ENCODE measurements at regions not wholly inside any gene's neighbourhood (a gene's known extent, or its start where the extent isn't known, plus 50 kb on each side); places are given as distances from the start of the nearest gene placed in this dataset.
"Not testable (repeated sequence)": the region's sequence is repeated elsewhere in the genome, so short reads cannot be mapped to it uniquely, and the experiment has no call there.

DNA sequence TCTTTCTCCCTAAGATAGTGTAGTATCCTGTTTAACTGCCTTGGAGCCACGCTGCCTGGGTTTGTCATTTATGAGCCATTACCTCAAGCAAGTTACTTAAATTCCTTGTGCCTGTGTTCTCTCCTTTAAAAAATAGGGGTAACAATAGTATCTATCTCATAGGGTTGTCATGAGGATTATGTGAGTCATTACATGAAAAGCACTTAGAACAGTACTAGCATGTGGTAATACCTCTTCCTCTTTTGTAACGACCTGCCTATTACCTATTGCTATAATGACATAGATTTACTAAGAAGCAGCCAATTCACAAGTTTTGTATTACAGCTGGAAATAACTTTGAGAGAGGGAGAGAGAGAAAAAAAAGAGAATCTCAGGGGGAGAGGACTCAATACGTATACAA lies 834.7 kb downstream of the RAPGEF2 start:
- DNase-seq (no peak), ATAC-seq (no peak)
- intact Hi-C loops (cut with DNase I, micrococcal nuclease) = no loop called here

DNA sequence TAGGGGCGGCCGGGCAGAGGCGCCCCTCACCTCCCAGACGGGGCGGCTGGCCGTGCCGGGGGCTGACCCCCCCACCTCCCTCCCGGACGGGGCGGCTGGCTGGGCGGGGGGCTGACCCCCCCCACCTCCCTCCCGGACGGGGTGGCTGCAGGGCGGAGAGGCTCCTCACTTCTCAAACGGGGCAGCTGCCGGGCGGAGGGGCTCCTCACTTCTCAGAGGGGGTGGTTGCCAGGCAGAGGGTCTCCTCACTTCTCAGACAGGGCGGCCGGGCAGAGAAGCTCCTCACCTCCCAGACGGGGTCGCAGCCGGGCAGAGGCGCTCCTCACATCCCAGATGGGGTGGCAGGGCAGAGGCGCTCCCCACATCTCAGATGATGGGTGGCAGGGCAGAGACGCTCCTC lies 836.8 kb downstream of the RAPGEF2 start:
- intact Hi-C loops (cut with DNase I, micrococcal nuclease); DNase-seq; ATAC-seq: not testable (repeated sequence)

DNA sequence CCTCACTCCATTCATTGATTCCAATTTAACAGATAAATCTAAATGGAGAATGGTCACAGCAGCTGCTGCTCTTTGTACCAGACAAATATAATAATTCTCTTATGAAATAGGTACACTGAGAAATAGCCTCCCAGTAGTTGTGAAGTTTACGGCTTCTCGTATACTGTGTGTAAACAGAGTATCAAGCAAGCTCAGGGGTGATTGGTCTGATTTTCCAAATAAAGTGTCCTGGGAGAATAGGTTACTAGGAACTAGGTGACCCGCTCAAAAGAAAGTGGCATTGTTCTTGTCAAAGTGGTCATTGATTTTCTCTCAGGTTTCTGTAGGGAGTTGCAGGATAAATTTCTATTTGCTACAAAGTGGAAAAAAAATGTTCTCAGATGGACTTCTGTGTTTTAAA lies 838.2 kb downstream of the RAPGEF2 start:
- ATAC-seq (peak; percentile 37), DNase-seq (no peak)
- intact Hi-C loops (cut with DNase I, micrococcal nuclease) = no loop called here

DNA sequence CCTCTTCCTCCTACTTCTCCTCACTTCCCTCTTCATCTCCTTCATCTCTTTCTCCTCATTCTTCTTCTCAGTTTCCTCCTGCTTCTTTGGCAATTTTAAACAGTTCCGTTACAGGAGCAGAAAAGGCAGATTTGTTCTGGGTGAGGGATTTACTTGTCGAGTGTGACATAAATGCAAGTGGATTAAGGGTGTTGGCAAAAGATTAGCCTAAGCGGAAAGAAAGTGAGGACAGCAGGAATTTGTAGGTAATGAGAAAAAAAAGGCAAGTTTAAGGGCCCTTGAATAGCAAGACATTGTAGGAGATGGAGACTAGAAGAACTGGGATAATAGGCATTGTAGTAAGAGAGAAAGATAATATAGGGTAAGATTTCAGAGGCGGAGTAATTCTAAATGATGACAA lies 841.6 kb downstream of the RAPGEF2 start:
- intact Hi-C loops (cut with DNase I, micrococcal nuclease) = no loop called here

DNA sequence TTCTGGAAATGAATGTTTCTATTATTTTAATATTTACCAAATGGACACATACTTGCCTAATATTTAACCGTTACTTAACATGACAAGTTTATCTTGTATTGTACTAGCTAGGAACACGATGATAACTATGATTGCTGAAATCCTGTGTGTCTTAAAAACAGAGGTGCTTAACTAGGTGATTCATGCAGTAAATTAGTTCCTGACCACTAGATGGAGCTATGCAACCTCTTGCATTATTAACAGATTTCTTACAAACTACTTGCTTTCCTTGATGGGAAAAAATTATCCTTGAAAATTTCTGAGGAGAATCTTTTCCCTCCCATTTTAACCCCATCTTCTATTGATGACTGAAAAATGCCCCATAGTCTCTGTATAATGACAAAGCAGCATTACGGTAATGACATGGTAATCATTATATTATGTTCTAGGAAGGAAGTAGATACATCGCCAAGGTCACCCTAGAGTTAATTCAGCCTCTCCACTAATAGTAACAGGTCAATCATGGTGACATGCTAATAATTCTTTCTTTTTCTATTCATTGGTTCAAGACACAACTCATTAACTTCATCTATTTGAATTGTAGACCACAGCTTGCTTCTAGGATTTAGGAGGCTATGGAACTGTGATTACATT lies 844.2 kb downstream of the RAPGEF2 start:
- DNase-seq (no peak), ATAC-seq (peak; percentile 48)

More for the DNA sequence above, 841.6 kb downstream of the RAPGEF2 start:
- DNase-seq (no peak), ATAC-seq (no peak)

DNA sequence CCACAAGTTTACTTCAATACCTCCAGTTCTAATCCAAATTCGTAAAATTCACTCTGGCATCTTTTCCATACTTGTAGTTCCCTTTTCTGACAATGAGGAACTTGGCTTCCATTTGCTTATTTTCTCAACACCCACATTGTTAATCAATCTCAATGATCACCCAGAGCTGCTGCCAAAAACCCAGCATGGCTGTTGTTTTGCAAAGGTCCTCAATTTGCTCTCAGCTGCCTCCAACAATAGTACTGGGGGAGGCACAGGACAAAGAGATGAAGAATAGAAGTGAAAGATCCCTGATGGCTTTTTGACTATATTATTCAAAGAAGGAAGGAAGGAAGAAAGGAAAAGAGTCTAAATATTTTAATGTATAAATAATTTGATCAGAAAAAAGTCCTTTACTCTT lies 847.8 kb downstream of the RAPGEF2 start:
- intact Hi-C loops (cut with DNase I, micrococcal nuclease) = no loop called here
- no peak for ATAC-seq
- no peak for DNase-seq

More for the DNA sequence above, 844.2 kb downstream of the RAPGEF2 start:
- intact Hi-C loops (cut with DNase I, micrococcal nuclease) = no loop called here

- intact Hi-C loops (cut with DNase I, micrococcal nuclease) = no loop called here
- ATAC-seq (no peak), DNase-seq (no peak)
Measured at GRCh38 chr4:159966746-159967145, 863.9 kb downstream of the RAPGEF2 start.

GRCh38 chr4:159976871-159977482 lies 874.1 kb downstream of the RAPGEF2 start:
- intact Hi-C loops (cut with DNase I, micrococcal nuclease) = not testable (repeated sequence)
- peak in 1 of 2 donors; percentile 7 for DNase-seq
- peak; percentile 64 for ATAC-seq

- no peak for DNase-seq
- intact Hi-C loops (cut with DNase I, micrococcal nuclease) = no loop called here
- ATAC-seq = peak; percentile 90
Measured at GRCh38 chr4:159977907-159978617, 875.2 kb downstream of the RAPGEF2 start.

GRCh38 chr4:159979351-159979750 lies 876.5 kb downstream of the RAPGEF2 start:
- ATAC-seq = no peak
- intact Hi-C loops (cut with DNase I, micrococcal nuclease) = no loop called here

DNA sequence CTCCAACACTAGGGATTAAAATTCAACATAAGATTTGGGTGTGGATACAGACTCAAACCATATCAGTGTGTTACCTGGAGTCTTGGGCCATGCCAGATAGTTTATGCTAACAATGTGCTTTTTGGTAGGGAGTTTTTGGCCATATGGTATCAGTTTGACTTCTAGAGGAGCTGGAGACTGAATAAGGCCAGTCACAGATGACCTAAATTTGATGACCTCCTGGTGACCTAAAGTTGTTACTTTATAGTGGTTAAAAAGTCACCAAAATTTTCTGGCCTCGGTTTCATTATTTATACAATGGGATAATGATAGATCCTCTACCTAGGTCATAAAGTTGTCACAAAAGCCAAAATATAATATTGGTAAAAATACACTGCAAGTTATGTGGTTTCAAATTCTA lies 877.1 kb downstream of the RAPGEF2 start:
- DNase-seq = no peak
- intact Hi-C loops (cut with DNase I, micrococcal nuclease) = no loop called here
- no peak for ATAC-seq

More at GRCh38 chr4:159979351-159979750, 876.5 kb downstream of the RAPGEF2 start:
- no peak for DNase-seq

DNA sequence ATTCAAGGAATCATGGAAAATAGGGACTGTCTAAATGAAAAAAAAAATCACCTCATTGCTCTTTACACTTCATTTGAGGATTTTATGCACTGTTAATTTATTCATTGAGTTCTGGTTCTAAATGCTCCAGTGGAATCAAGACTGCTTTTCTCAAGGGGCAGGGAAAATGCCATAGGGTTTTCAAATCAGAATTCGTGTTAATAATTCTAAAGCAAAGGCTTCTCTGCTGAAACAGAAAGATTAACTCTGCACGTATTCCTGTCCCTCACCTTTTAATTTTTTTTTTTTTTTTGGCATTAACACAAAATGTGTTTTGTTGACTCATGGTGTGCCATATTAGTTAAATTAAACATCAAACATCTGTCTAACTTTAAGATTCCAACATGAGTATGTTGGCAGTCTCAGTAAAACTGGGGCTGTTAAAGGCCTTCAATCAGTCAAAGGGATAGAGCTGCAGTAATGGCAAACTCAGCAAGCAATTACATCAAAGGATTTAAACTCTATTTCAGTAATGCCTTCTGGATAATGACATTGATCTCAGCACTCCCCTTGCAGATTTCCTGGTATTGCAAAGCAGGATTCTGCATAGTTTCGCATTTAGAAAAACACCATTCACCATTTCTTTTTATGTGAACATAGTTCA lies 878.1 kb downstream of the RAPGEF2 start:
- DNase-seq (no peak), ATAC-seq (no peak)
- intact Hi-C loops (cut with DNase I, micrococcal nuclease) = no loop called here

GRCh38 chr4:159981469-159981856 lies 878.6 kb downstream of the RAPGEF2 start:
- DNase-seq = no peak
- ATAC-seq = no peak
- intact Hi-C loops (cut with DNase I, micrococcal nuclease) = no loop called here

DNA sequence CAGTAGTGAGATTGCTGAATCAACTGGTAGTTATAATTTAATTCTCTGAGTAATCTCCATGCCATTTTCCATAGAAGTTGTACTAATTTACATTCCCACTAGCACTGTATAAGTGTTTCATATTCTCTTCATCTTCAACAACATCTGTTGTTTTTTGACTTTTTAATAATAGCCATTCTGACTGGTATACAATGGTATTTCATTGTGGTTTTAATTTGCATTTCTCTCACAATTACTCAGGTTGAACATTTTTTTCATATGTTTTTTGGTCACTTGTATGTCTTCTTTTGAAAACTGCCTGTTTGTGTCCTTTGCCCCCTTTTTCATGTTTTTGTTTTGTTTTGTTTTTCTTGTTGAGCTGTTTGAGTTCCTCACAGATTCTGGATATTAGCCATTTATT lies 880.2 kb downstream of the RAPGEF2 start:
- ATAC-seq (no peak), DNase-seq (no peak)
- intact Hi-C loops (cut with DNase I, micrococcal nuclease) = no loop called here

- DNase-seq = no peak
- no peak for ATAC-seq
- intact Hi-C loops (cut with DNase I, micrococcal nuclease) = no loop called here
Measured at GRCh38 chr4:160009656-160010493, 907.0 kb downstream of the RAPGEF2 start.

DNA sequence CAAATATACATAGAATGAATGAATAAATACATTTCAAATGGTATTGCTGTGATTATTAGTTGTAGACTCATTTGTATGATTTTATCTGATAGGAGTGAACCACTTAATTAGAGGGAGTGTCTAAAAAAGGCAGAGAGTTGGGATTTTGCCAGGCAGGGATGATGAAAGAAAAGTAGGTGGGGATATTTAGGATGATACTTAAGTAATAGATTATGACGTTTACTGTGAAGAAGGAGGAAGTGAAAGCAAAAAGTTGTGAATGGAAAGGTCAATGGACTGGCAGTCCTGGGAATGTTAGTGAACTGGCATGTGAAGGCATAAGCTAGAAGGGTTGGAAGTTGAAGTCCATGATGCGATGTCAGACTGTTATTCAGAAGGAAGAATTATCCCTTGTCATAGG lies 917.1 kb downstream of the RAPGEF2 start:
- intact Hi-C loops (cut with DNase I, micrococcal nuclease) = no loop called here
- no peak for DNase-seq
- ATAC-seq = no peak

DNA sequence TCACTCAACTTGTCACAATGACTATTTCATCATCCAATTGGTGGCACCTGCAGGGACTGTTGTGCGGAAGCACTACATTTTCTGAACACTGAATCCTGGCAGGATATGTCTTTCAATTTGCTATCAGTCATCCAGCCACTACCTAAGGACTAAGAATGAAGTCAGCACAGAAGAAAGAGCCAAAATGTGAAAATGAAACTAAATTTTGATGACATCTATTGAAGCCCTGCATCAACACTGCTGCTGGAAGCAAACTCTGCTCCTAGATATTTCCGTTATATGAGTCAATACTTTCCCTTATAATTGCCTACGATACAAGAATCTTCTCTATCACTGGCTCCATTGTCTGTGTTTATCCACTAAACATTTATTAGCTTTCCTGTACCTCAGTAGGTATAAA lies 917.9 kb downstream of the RAPGEF2 start:
- DNase-seq = no peak
- intact Hi-C loops (cut with DNase I, micrococcal nuclease) = no loop called here
- no peak for ATAC-seq

DNA sequence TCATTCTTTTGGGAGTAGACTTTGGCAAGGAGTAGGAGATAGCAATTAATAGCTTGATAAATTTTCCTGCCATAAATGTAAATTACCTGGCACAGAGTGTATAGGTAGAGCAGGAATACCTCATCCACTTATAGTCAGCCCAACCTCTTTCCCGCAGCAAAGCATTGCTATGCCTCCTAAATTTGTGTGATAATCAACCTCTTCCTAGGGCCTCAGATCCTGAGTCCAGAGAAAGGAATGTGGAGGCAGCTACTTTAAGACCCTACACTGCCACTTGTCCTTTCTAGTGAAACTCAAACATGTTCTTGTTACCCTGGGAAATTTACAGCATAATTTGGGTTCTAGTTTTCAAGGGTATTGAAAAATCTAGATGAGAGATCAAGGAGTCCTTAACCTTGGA lies 919.0 kb downstream of the RAPGEF2 start:
- intact Hi-C loops (cut with DNase I, micrococcal nuclease) = no loop called here
- no peak for ATAC-seq
- no peak for DNase-seq

- DNase-seq (no peak), ATAC-seq (no peak)
- intact Hi-C loops (cut with DNase I, micrococcal nuclease) = no loop called here
Measured at GRCh38 chr4:160026721-160027120, 923.8 kb downstream of the RAPGEF2 start.
